ENCODE measurements at regions not wholly inside any gene's neighbourhood (a gene's known extent, or its start where the extent isn't known, plus 50 kb on each side); places are given as distances from the start of the nearest gene placed in this dataset.

GRCh38 chr1:25036117-25036546 is 106.1 kb upstream of the RUNX3 start:
- TF ChIP-seq CTCF (IDR thresholded peaks at IDR 0.05) (no peak), ZFX (IDR thresholded peaks at IDR 0.05; ENCODE audit: borderline replicate concordance) (no peak)
- H3K27ac ChIP-seq = no peak overlapping the region

GRCh38 chr1:25035523-25036116 is 105.5 kb upstream of the RUNX3 start:
- TF ChIP-seq ZFX (IDR thresholded peaks at IDR 0.05; ENCODE audit: borderline replicate concordance) (no peak), CTCF (IDR thresholded peaks at IDR 0.05) (no peak)
- no peak overlapping the region for H3K27ac ChIP-seq

GRCh38 chr1:25034736-25035522 is 104.9 kb upstream of the RUNX3 start:
- TF ChIP-seq CTCF (IDR thresholded peaks at IDR 0.05) (no peak), ZFX (IDR thresholded peaks at IDR 0.05; ENCODE audit: borderline replicate concordance) (no peak)
- H3K27ac ChIP-seq = no peak overlapping the region

- H3K27ac ChIP-seq = no peak overlapping the region
- TF ChIP-seq ZFX (IDR thresholded peaks at IDR 0.05; ENCODE audit: borderline replicate concordance) (no peak), CTCF (IDR thresholded peaks at IDR 0.05) (no peak)
Observed at GRCh38 chr1:25033828-25034705, 104.0 kb upstream of the RUNX3 start.

- peak overlapping the region; percentile 62; the same call in 1 of the 2 replicates for H3K27ac ChIP-seq
- no peak for TF ChIP-seq CTCF (IDR thresholded peaks at IDR 0.05)
- TF ChIP-seq ZFX (IDR thresholded peaks at IDR 0.05; ENCODE audit: borderline replicate concordance) = no peak
Observed at GRCh38 chr1:25033030-25033827, 103.2 kb upstream of the RUNX3 start.

GRCh38 chr1:25031966-25032667 is 102.0 kb upstream of the RUNX3 start:
- H3K27ac ChIP-seq = peak overlapping the region; percentile 62
- TF ChIP-seq CTCF (IDR thresholded peaks at IDR 0.05) (no peak; the same call in 1 of the 2 replicates), ZFX (IDR thresholded peaks at IDR 0.05; ENCODE audit: borderline replicate concordance) (no peak)
